ENCODE measurements at regions not wholly inside any gene's neighbourhood (a gene's known extent, or its start where the extent isn't known, plus 50 kb on each side); places are given as distances from the start of the nearest gene placed in this dataset.

DNA sequence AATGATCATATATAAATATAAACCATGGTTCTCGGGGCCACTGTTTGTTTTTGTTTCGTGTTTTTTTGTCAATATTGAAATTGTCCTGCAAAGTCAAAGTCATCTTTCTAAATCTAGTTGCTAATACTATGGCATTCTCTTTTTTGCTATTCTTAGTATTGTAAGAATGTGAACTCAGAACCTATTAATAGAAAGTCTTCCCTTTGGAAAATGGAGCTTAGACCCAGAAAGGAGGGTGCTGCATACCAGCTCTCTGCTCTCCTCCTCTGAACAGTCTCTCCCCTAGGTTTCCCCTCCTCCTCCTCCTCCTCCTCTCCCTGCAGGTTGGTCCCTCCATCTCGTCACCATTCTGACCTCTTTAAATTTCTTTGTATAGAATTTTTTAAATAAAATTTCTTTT is 150.4 kb upstream of the CCN2 start:
- DNase-seq (ENCODE audit: low read depth in 4 of 4, low spot score in 3 of 4): no peak

DNA sequence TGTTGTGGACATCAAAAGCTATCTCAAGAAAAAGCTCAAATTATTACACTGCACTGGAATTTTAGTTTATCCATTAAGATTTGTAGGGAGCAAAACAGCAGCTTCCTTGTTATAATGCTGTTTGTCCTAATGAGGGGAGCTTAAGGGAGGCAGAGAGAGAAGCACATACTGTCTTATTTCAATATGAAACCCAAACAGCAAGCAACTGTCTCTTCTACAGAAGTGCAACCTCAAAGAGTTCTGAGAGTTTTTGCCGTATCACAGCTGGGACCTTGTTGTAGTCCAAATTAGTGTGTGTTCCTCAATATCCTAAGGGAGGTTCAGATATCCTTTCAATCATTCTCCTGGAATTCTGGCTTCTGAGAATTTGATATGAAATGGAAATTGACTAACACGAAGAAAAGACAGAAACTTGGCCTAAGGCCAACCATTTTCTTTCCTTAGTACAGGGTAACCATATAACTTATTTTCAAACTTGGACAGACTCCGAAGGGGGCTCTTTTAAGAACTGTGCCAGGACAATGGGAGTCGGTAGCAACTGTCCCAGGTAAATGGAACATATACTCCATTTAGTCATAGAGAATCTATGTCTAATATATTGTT is 149.3 kb upstream of the CCN2 start:
- no peak for DNase-seq (ENCODE audit: low read depth in 4 of 4, low spot score in 3 of 4)

DNA sequence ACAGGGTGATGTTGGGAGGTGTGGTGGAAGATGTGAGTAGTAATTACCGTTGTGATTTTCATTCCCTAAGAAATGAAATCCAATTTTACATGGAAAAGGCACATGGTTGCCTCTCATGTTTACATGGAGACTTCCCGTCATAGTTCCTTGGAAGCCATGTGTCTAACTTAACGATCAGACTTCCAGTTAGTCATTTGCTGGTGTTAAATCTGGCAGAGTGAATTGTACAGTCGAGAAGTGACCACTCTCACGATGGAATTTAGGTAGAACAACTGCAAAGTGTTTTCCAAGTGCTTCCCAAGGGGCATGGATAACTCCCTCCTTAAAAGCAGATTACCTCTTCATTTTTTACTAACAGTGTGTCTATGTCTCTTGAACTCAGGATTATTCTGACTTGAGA is 145.8 kb upstream of the CCN2 start:
- DNase-seq (ENCODE audit: low read depth in 4 of 4, low spot score in 3 of 4): no peak

DNA sequence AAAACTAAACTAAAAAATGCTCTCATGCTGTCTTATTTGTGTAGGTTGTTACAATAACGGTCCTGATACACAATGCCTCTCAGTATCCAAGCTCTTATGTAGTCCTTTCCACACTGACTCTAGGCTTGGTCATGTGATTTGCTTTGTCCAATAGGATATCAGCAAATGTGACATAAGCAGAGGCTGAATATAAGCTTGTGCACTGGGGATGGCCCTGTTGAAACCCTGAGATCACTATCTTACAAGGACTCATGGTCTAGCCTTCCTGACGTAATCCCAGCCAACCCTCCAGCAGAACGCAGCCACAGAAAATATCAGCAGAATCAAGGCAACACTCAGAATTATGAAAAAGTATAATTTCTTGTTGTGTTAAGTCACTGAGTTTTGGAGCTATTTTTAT is 145.1 kb upstream of the CCN2 start:
- no peak for DNase-seq (ENCODE audit: low read depth in 4 of 4, low spot score in 3 of 4)

DNA sequence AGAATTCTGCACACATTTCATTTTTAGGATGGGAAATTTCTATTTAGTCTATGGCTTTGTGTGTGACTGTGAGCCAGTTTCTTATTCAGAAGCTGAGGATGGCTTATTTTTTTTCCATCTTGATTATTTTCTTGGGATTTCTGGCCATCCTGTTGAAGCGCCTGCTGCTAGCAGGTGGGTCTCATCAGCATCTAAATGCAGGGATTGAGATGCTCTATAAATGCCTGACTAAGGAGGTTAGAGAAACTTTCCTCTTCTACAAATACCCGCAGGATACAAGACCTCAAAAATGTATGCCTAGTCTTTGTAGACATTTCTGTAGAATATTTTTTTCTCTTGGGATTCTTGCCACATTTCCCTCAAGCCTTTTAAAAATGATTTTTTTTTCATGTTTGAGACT is 138.0 kb upstream of the CCN2 start:
- no peak for DNase-seq (ENCODE audit: low read depth in 4 of 4, low spot score in 3 of 4)

DNA sequence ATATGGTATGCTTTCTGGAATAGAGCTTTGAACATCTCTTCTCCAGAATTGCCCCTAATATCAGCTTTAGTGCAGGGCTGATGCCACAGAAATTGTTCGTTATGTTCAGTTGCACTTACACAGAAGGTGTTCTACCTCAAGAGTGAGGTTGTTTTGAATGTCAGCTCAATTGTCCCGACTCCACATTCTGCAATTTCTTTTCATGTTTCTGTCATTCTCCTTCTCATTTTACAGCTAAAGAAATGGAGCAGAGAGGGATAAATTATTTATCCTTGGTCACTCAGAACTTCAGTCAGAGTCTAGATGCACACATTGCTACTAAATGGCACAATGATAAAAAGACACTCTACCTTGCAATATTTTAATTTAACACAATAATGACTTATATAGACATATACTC is 137.0 kb upstream of the CCN2 start:
- DNase-seq (ENCODE audit: low read depth in 4 of 4, low spot score in 3 of 4): no peak

DNA sequence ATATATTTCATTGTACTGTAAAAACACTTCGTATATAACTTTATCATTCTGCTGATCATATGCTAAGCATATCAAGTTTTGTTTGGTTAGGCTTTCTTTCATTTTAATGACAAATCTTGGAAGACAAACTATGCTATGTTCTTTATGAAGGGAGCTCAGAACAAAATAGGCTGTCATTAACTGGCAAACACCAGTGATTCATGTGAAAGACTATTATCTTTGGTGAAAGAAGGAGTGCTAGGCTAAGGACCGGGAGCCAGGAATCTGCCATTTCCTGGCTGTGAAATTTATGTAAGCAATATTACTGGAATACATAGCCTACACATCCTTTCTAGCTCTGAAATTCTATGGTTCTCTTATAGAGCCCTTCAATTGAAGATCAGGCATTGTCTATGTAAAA is 136.2 kb upstream of the CCN2 start:
- no peak for DNase-seq (ENCODE audit: low read depth in 4 of 4, low spot score in 3 of 4)

DNA sequence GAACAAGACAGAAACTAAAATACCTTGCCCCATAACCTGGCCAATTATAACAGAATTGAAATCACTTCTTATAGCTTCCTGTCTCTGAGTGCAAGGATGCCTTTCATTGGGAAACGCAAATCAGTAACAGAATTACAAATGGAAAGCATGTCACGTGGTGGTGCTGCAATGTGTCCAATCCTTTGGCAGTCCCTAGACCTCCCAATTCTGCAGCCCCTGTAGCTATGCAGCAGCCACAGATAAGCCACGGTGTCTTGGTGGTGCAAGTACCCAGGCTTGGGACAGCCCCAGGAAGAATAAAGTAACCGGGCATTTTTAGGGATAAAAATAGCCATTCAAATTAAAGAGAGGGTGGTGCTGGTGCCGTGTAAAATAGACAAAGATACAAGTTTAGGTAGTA is 134.6 kb upstream of the CCN2 start:
- DNase-seq (ENCODE audit: low read depth in 4 of 4, low spot score in 3 of 4): no peak

DNA sequence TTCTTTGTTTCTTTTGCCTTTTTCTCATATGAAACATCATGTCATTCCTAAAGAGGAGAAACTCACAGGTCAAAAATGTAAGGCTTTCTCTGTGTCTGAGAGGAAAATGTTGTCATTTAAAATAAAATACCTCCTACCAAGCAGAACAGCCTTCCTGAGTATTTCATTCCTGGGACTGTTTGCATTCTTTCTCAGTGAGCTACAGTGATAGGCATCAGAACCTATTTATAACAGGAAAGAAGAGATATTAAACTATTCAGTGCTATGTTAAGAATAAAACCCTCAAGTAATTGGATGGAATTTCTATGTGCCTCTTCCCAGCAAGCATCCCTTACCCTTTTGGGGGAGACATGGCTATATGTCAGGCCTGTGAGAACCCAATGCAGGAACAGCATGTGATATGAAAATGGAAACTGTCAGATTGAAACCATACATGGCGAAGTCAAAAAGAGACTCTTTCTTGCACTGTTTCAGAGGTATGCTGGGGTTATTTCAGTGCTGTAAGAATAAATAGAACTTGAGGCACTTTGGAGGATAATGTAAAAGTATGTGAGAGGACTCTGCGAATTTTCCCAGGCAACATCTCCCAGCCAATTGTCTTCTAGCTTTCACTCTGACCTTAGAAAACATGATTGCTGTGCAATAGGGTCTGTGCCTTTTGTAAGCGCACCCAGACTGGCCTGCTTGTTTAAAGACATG is 133.8 kb upstream of the CCN2 start:
- DNase-seq (ENCODE audit: low read depth in 4 of 4, low spot score in 3 of 4): no peak

DNA sequence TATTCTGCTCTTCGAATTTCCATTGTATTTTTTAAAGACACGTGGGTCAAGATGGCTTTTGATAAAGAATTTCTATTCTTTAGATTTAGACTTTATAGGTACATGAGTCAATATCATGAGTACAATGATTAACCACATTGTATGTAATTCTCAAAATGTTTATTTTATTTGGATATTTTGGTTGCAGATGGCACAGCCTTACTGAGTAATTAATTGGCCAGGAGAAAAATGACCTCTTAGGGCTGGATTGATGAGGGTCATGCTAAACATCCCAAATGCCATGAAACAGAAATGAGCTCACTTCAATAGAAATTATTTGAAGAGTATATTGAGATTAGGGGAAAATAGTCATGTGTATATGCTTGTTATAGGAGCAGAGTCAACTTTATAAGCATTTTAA is 131.2 kb upstream of the CCN2 start:
- DNase-seq (ENCODE audit: low read depth in 4 of 4, low spot score in 3 of 4): no peak

DNA sequence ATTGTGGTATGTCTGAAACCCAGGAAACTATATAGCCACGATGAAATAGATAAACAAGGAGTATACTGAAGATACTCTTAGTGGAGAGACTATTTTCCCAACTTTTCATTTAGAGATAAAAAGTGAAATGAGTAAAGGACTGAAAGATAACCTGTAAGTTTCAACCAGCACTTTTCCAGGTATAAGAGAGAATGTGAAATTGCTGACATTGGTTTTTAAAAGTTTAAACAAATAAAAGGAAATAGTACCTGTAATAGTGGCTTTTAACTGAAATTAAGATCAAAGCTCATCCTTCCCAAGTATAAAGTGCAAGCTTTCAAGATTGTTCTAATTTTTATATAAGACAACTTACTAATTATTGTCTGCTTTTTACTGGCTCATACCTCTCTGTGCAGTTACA is 130.2 kb upstream of the CCN2 start:
- DNase-seq (ENCODE audit: low read depth in 4 of 4, low spot score in 3 of 4): no peak

DNA sequence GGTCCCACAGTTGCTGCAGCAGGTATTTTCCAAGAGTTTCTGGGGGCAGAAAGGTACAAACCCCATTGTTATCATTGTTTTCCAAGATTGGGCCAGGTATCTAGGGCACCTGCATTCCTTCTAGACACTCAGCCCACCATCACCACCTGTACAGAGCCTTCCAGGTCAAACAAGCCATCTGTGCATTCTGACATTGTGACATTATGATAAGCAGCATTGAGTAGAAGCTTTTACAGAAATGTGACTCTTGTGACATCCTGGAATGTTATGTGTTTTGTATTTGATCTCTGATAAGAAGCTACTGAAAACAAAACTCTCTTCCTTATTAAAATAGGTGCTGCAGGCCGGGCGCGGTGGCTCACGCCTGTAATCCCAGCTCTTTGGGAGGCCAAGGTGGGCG is 128.1 kb upstream of the CCN2 start:
- no peak for DNase-seq (ENCODE audit: low read depth in 4 of 4, low spot score in 3 of 4)

DNA sequence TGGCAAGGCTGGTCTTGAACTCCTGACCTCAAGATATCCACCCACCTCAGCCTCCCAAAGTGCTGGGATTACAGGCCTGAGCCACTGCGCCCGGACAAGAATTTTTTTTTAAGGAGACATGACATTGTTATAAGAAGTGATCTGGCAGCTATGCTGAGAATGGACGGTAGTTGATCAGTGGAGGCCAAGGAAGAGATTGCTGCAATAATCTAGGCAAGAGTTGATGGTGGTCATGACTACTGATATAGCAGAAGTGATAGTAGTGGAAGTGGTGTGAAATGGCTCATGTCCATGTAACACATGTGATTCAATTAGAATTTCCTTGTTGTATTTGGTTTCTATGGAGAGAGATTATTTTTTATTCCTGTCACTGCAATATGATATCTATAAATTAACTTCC is 125.3 kb upstream of the CCN2 start:
- no peak for DNase-seq (ENCODE audit: low read depth in 4 of 4, low spot score in 3 of 4)

DNA sequence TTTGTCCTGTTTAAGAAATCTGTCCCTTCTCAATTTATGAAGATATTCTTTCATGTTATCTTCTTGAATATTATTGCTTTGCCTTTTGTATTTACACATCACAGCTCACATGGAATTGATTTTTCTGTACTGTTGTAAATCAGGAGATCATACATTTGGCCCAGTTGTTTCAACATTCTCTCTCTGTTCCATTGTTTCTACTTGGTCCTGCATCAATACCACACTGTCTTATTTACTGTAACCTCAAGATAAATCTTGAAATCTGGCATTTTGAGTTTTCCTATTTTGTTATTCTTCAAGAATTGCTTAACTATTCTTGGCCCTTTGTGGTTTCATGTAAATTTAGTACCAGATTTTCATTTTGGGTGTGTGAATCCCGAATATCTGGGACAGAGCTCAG is 121.7 kb upstream of the CCN2 start:
- no peak for DNase-seq (ENCODE audit: low read depth in 4 of 4, low spot score in 3 of 4)

DNA sequence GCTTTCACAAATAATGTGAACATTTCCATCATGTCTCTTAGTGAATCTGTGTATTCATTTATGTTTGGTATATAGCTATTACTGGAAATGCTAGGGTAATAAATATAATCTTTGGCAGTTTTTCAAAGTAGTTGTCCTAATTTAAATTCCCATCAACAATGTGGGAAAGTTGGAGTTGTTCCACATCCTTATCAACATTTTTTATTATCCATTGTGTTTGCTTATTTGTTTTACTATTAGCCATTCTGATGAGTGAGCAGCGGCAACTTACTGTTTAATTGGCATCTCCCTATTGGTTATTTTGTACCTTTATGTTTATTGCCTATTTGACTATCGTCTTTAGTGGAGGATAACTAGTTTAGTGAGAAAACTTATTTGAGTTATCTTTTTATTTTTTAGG is 121.1 kb upstream of the CCN2 start:
- no peak for DNase-seq (ENCODE audit: low read depth in 4 of 4, low spot score in 3 of 4)

DNA sequence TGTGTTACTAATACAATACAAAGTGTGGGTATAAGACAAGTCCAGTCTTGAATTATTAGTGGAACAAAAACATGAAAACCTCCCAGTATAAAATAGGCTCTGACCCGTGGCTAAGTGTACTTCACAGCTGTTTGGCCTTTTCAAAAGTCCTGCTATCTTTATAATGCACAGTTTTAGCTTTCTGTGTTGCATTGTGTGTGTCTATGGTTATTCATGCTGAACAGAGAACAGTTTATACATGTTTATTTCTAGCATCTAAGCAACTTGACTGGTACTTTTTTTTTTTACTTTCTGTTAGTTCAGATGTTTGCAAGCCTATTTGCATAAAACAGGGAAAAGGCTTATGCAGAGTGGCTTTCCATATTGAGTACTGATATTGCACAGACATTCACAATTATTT is 119.2 kb upstream of the CCN2 start:
- DNase-seq (ENCODE audit: low read depth in 4 of 4, low spot score in 3 of 4): no peak

DNA sequence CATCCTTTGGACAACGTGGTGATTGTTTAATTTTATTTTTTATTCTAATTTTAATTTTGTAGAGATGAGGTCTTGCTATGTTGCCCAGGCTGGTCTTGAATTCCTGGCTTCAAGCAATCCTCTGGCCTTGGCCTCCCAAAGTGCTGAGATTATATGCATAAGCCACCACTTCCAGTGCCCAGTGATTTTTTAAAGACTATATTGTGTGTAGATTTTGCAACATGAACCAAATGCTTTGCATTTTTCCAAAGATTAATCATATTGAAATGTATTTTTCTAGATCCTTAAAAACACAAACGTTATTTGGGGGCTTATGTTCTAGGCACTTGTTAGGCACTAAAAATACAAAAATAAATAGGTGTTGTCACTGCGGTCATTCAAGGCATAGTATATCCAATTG is 117.6 kb upstream of the CCN2 start:
- no peak for DNase-seq (ENCODE audit: low read depth in 4 of 4, low spot score in 3 of 4)

DNA sequence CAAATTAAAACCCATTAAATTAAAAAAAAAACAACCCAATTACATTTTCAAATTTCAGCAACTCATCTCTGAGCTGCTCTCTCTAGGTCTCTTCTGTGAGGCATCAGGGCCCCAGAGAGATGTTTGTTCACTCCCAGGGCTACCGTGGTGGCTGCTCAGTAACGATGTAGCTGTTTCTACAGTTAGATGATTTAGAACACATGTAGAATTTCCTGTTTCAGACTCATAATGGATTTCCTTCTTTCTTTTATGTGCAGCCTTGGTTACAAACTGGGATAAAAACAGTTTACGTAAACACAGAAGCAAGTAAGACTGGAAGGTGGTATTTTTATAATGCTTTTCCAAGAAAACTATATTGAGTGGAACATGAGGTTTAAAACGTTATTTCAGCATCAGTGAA is 116.1 kb upstream of the CCN2 start:
- DNase-seq (ENCODE audit: low read depth in 4 of 4, low spot score in 3 of 4): no peak

DNA sequence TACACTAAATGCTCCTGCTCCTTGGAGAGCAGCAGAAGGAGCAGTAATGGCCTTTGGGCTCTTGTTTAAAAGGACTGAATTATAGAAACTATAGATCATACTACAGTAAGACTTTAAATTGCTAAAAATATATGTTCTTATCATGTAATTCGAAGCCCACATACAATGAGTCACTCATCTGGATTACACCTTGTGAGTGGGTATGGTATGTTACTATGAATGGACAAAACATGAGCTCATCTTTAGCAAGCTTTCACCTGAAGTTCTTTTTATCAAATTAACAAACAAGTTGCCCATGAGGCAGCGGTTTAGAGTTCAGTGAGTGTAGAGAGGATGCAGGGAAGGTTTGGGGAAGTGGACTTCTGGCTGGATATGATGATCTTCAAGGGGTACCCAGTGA is 114.4 kb upstream of the CCN2 start:
- DNase-seq (ENCODE audit: low read depth in 4 of 4, low spot score in 3 of 4): no peak

DNA sequence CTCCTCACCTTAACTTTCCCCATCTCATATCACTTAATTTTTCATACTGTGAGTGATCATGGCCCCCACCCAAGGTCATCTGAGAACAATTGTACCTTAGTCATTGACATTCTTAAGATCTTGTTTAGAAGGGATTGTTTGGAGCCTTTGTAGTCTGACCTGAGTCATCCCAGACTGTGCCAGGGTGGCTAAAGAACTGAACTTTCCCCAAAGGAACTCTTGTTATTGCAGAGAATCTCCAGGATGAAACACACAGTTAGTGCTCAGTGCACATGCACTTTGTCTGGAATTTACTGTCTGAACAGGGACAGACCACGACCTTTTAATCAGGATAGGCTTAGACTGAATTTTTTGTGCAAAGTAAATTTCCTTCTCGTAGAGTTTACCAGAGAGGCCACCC is 112.6 kb upstream of the CCN2 start:
- DNase-seq (ENCODE audit: low read depth in 4 of 4, low spot score in 3 of 4): no peak

DNA sequence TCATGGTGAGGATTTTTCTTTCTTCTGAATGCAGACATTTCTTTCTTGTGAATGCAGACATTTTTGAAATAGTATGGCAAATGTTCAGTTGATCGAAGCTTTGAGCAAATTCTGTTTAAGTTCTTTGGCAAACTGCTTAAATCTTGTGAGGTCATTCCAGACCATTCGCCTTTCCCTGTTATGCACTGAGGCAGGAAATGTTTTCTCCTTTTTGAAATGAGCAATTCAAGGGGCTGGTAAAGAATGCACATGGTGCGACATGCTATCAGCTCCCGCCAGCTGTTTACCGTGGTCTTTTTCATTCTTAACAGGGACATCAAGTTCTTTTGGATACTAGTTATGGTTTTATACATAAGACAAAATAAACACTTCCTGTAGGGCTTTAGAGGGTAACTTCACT is 112.0 kb upstream of the CCN2 start:
- no peak for DNase-seq (ENCODE audit: low read depth in 4 of 4, low spot score in 3 of 4)

DNA sequence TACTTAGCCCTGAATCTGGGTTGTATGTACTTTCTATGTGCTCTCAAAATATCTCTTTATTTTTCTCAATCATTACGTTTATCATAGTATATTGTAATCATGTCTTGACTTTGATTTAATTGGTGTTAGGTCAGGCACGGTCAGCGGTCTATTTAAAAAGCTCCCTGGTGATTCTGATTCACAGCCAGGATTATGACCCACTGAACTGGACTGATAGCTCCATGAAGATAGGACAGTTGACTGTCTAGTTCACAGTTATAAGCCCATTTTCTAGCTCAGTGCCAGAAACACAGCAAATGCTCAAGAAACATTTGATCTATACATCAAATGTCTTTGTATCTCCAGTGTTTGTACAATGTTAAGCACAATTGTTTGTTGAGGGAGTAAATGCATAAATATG is 111.5 kb upstream of the CCN2 start:
- DNase-seq (ENCODE audit: low read depth in 4 of 4, low spot score in 3 of 4): no peak

DNA sequence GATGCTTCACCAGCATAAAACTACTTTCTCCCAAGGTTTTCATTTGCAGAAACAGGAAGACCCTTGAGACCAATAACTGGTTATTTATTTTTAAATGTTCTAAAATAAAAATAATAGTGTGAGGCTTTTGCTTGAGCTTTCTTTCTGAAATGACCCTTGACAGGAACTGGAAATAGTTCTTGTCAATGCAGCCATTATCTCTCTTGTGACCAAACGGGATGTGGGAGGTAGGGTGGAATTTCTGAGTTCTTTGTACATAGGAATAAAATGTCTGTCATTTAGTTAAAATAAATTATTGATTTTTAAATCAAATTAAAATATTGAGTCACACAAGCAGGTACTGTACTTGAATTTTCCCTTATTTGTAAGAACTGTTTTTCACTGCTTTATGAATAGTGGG is 110.2 kb upstream of the CCN2 start:
- no peak for DNase-seq (ENCODE audit: low read depth in 4 of 4, low spot score in 3 of 4)
